Panc1 (cell line): ENCODE measurements at regions not wholly inside any gene's neighbourhood (a gene's known extent, or its start where the extent isn't known, plus 50 kb on each side); places are given as distances from the start of the nearest gene placed in this dataset.

Experiments
- CTCF ChIP-seq: fragments of 450-650 bp; IDR thresholded peaks from 2 replicates; pipeline ENCODE4 v1.5.1; 2017; ENCODE audit warnings: mild to moderate bottlenecking
- REST ChIP-seq, 2 experiments: IDR thresholded peaks; 2 replicates each; pipeline ENCODE4 v1.6.1; 2011 to 2012; ENCODE audit warnings: low read depth in 2 of 2, control low read depth in 1 of 2, low read length in 1 of 2, mild to moderate bottlenecking in 1 of 2, moderate library complexity in 1 of 2; ENCODE audit not compliant: insufficient read depth in 1 of 2
- TCF7L2 ChIP-seq: IDR thresholded peaks from 2 replicates; pipeline ENCODE4 v1.6.1; 2011; ENCODE audit warnings: mild to moderate bottlenecking, low read depth, low read length, inconsistent platforms

- TF ChIP-seq CTCF (no peak), TCF7L2 (no peak), REST (IDR thresholded peaks at IDR 0.05; ENCODE audit: insufficient read depth in 1 of 2, low read depth in 2 of 2, low read length in 1 of 2) (no peak)
Measured at GRCh38 chr2:234245945-234246344, 195.4 kb downstream of the SPP2 start.
